ENCODE measurements at regions not wholly inside any gene's neighbourhood (a gene's known extent, or its start where the extent isn't known, plus 50 kb on each side); places are given as distances from the start of the nearest gene placed in this dataset.

- TF ChIP-seq EZH2 (IDR thresholded peaks at IDR 0.05; ENCODE audit: insufficient read depth, poor library complexity, severe bottlenecking) (no peak), EZH2phosphoT487 (IDR thresholded peaks at IDR 0.05; ENCODE audit: insufficient read depth, low read depth) (no peak)
Measured at GRCh38 chr2:116776556-116776955, 1037.9 kb upstream of the DDX18 start.
